ENCODE measurements at regions not wholly inside any gene's neighbourhood (a gene's known extent, or its start where the extent isn't known, plus 50 kb on each side); places are given as distances from the start of the nearest gene placed in this dataset.
A peak's percentile ranks its signal among the peaks of the same experiment; 100 is the strongest.

GRCh38 chr15:68500363-68501258 is 68.6 kb upstream of the ITGA11 start:
- Histone ChIP-seq H2AK5ac (ENCODE audit: low read depth, low read length) (no peak overlapping the region), H3K36me3 (replicated peaks in 1 of 2; ENCODE audit: control insufficient read depth in 2 of 2, insufficient read depth in 2 of 2, low read length in 2 of 2) (no peaks in the 10 kb centered on the region), H3K27ac (replicated peaks; ENCODE audit: low read length) (no peak overlapping the region), H4K91ac (ENCODE audit: low read depth, low read length, poor library complexity) (no peak overlapping the region), H3K14ac (ENCODE audit: low read length) (no peak overlapping the region), H3K27me3 (ENCODE audit: control insufficient read depth in 3 of 3, insufficient read depth in 3 of 3, low read depth in 1 of 3, low read length in 3 of 3) (peaks cover 0 to 5% (median 0%) of the 10 kb centered on the region in 3 experiments), H2BK12ac (ENCODE audit: low read length) (no peak overlapping the region), H3K4me1 (ENCODE audit: control insufficient read depth in 2 of 2, insufficient read depth in 1 of 2, low read depth in 1 of 2, low read length in 2 of 2) (peaks cover 0 to 6% of the 10 kb centered on the region in 2 donors), H3K18ac (ENCODE audit: low read length) (no peak overlapping the region), H2BK120ac (ENCODE audit: low read depth, low read length) (no peak overlapping the region), H3K9ac (ENCODE audit: low read depth, low read length, poor library complexity) (no peak overlapping the region), H2AFZ (ENCODE audit: low read length) (no peak overlapping the region), H4K8ac (ENCODE audit: low read depth, low read length) (no peak overlapping the region), H3K79me1 (ENCODE audit: low read depth, low read length) (no peaks in the 10 kb centered on the region), H3K4ac (ENCODE audit: low read length) (no peak overlapping the region), H2BK15ac (ENCODE audit: low read length) (peak overlapping the region; percentile 35), H3K9me3 (replicated peaks in 1 of 2; ENCODE audit: control insufficient read depth in 2 of 2, insufficient read depth in 1 of 2, low read depth in 1 of 2, low read length in 2 of 2) (no peaks in the 10 kb centered on the region), H3K4me3 (ENCODE audit: low read length in 2 of 2) (no peak overlapping the region), H3K4me2 (ENCODE audit: insufficient read depth, low read length, poor library complexity, severe bottlenecking) (no peak overlapping the region), H2BK5ac (ENCODE audit: low read length) (no peak overlapping the region), H3K23ac (ENCODE audit: low read depth, low read length, poor library complexity) (no peak overlapping the region)
- no peak for DNase-seq (ENCODE audit: low spot score)
- whole genome bisulfite sequencing, 2 donors (ENCODE audit: extremely low coverage in 2 of 2, insufficient read length in 2 of 2, insufficient replicate concordance in 1 of 2): no CpG with 5 or more reads among the region's 11 CpGs

GRCh38 chr15:68501259-68501591 is 69.3 kb upstream of the ITGA11 start:
- Histone ChIP-seq H3K9ac (ENCODE audit: low read depth, low read length, poor library complexity) (no peak overlapping the region), H3K79me1 (ENCODE audit: low read depth, low read length) (no peaks in the 10 kb centered on the region), H2AK5ac (ENCODE audit: low read depth, low read length) (no peak overlapping the region), H3K18ac (ENCODE audit: low read length) (no peak overlapping the region), H2BK120ac (ENCODE audit: low read depth, low read length) (no peak overlapping the region), H3K4me3 (ENCODE audit: low read length in 2 of 2) (no peak overlapping the region), H3K27ac (replicated peaks; ENCODE audit: low read length) (no peak overlapping the region), H2BK12ac (ENCODE audit: low read length) (no peak overlapping the region), H3K4me1 (ENCODE audit: control insufficient read depth in 2 of 2, insufficient read depth in 1 of 2, low read depth in 1 of 2, low read length in 2 of 2) (peaks cover 0 to 6% of the 10 kb centered on the region in 2 donors), H3K9me3 (replicated peaks in 1 of 2; ENCODE audit: control insufficient read depth in 2 of 2, insufficient read depth in 1 of 2, low read depth in 1 of 2, low read length in 2 of 2) (no peaks in the 10 kb centered on the region), H3K14ac (ENCODE audit: low read length) (no peak overlapping the region), H3K36me3 (replicated peaks in 1 of 2; ENCODE audit: control insufficient read depth in 2 of 2, insufficient read depth in 2 of 2, low read length in 2 of 2) (no peaks in the 10 kb centered on the region), H3K4ac (ENCODE audit: low read length) (no peak overlapping the region), H4K8ac (ENCODE audit: low read depth, low read length) (no peak overlapping the region), H4K91ac (ENCODE audit: low read depth, low read length, poor library complexity) (no peak overlapping the region), H3K27me3 (ENCODE audit: control insufficient read depth in 3 of 3, insufficient read depth in 3 of 3, low read depth in 1 of 3, low read length in 3 of 3) (peaks cover 0 to 5% (median 0%) of the 10 kb centered on the region in 3 experiments), H2AFZ (ENCODE audit: low read length) (no peak overlapping the region), H2BK15ac (ENCODE audit: low read length) (no peak overlapping the region), H3K23ac (ENCODE audit: low read depth, low read length, poor library complexity) (no peak overlapping the region), H2BK5ac (ENCODE audit: low read length) (no peak overlapping the region), H3K4me2 (ENCODE audit: insufficient read depth, low read length, poor library complexity, severe bottlenecking) (no peak overlapping the region)
- no CpG with 5 or more reads among the region's 4 CpGs for WGBS, 2 donors (ENCODE audit: extremely low coverage in 2 of 2, insufficient read length in 2 of 2, insufficient replicate concordance in 1 of 2)
- DNase-seq (ENCODE audit: low spot score): no peak

- DNase-seq (ENCODE audit: low spot score): no peak
- H2AFZ ChIP-seq (ENCODE audit: low read length): no peak overlapping the region
- H3K4ac ChIP-seq (ENCODE audit: low read length): no peak overlapping the region
- no peaks in the 10 kb centered on the region for H3K9me3 ChIP-seq (replicated peaks in 1 of 2; ENCODE audit: control insufficient read depth in 2 of 2, insufficient read depth in 1 of 2, low read depth in 1 of 2, low read length in 2 of 2)
- H3K36me3 ChIP-seq (replicated peaks in 1 of 2; ENCODE audit: control insufficient read depth in 2 of 2, insufficient read depth in 2 of 2, low read length in 2 of 2): no peaks in the 10 kb centered on the region
- no peak overlapping the region for H3K9ac ChIP-seq (ENCODE audit: low read depth, low read length, poor library complexity)
- no peak overlapping the region for H3K18ac ChIP-seq (ENCODE audit: low read length)
- H2AK5ac ChIP-seq (ENCODE audit: low read depth, low read length): no peak overlapping the region
- no CpG with 5 or more reads among the region's 2 CpGs for WGBS, 2 donors (ENCODE audit: extremely low coverage in 2 of 2, insufficient read length in 2 of 2, insufficient replicate concordance in 1 of 2)
- H3K79me1 ChIP-seq (ENCODE audit: low read depth, low read length): no peaks in the 10 kb centered on the region
- no peak overlapping the region for H2BK12ac ChIP-seq (ENCODE audit: low read length)
- no peak overlapping the region for H3K14ac ChIP-seq (ENCODE audit: low read length)
- H2BK5ac ChIP-seq (ENCODE audit: low read length): no peak overlapping the region
- no peak overlapping the region for H3K4me2 ChIP-seq (ENCODE audit: insufficient read depth, low read length, poor library complexity, severe bottlenecking)
- no peak overlapping the region for H3K4me3 ChIP-seq (ENCODE audit: low read length in 2 of 2)
- no peak overlapping the region for H4K91ac ChIP-seq (ENCODE audit: low read depth, low read length, poor library complexity)
- no peak overlapping the region for H4K8ac ChIP-seq (ENCODE audit: low read depth, low read length)
- peaks cover 0 to 6% of the 10 kb centered on the region in 2 donors for H3K4me1 ChIP-seq (ENCODE audit: control insufficient read depth in 2 of 2, insufficient read depth in 1 of 2, low read depth in 1 of 2, low read length in 2 of 2)
- H3K23ac ChIP-seq (ENCODE audit: low read depth, low read length, poor library complexity): no peak overlapping the region
- H2BK120ac ChIP-seq (ENCODE audit: low read depth, low read length): no peak overlapping the region
- H3K27me3 ChIP-seq (ENCODE audit: control insufficient read depth in 3 of 3, insufficient read depth in 3 of 3, low read depth in 1 of 3, low read length in 3 of 3): peaks cover 0 to 5% (median 0%) of the 10 kb centered on the region in 3 experiments
- H2BK15ac ChIP-seq (ENCODE audit: low read length): no peak overlapping the region
- H3K27ac ChIP-seq (replicated peaks; ENCODE audit: low read length): no peak overlapping the region
Measured at GRCh38 chr15:68501616-68502015, 69.7 kb upstream of the ITGA11 start.

- H2AFZ ChIP-seq (ENCODE audit: low read length): no peak overlapping the region
- no peak overlapping the region for H3K27ac ChIP-seq (replicated peaks; ENCODE audit: low read length)
- no peaks in the 10 kb centered on the region for H3K9me3 ChIP-seq (replicated peaks in 1 of 2; ENCODE audit: control insufficient read depth in 2 of 2, insufficient read depth in 1 of 2, low read depth in 1 of 2, low read length in 2 of 2)
- peaks cover 0 to 5% (median 0%) of the 10 kb centered on the region in 3 experiments for H3K27me3 ChIP-seq (ENCODE audit: control insufficient read depth in 3 of 3, insufficient read depth in 3 of 3, low read depth in 1 of 3, low read length in 3 of 3)
- H2BK5ac ChIP-seq (ENCODE audit: low read length): no peak overlapping the region
- no peak overlapping the region for H2BK120ac ChIP-seq (ENCODE audit: low read depth, low read length)
- H4K8ac ChIP-seq (ENCODE audit: low read depth, low read length): no peak overlapping the region
- no peak overlapping the region for H2BK15ac ChIP-seq (ENCODE audit: low read length)
- no peak overlapping the region for H3K4me2 ChIP-seq (ENCODE audit: insufficient read depth, low read length, poor library complexity, severe bottlenecking)
- H3K4me3 ChIP-seq (ENCODE audit: low read length in 2 of 2): no peak overlapping the region
- H3K23ac ChIP-seq (ENCODE audit: low read depth, low read length, poor library complexity): no peak overlapping the region
- H3K14ac ChIP-seq (ENCODE audit: low read length): no peak overlapping the region
- no CpG with 5 or more reads among the region's 11 CpGs for WGBS, 2 donors (ENCODE audit: extremely low coverage in 2 of 2, insufficient read length in 2 of 2, insufficient replicate concordance in 1 of 2)
- H4K91ac ChIP-seq (ENCODE audit: low read depth, low read length, poor library complexity): no peak overlapping the region
- no peak overlapping the region for H2BK12ac ChIP-seq (ENCODE audit: low read length)
- no peak overlapping the region for H2AK5ac ChIP-seq (ENCODE audit: low read depth, low read length)
- no peak overlapping the region for H3K4ac ChIP-seq (ENCODE audit: low read length)
- H3K4me1 ChIP-seq (ENCODE audit: control insufficient read depth in 2 of 2, insufficient read depth in 1 of 2, low read depth in 1 of 2, low read length in 2 of 2): peaks cover 0 to 7% of the 10 kb centered on the region in 2 donors
- no peaks in the 10 kb centered on the region for H3K79me1 ChIP-seq (ENCODE audit: low read depth, low read length)
- no peak overlapping the region for H3K18ac ChIP-seq (ENCODE audit: low read length)
- H3K9ac ChIP-seq (ENCODE audit: low read depth, low read length, poor library complexity): no peak overlapping the region
- H3K36me3 ChIP-seq (replicated peaks in 1 of 2; ENCODE audit: control insufficient read depth in 2 of 2, insufficient read depth in 2 of 2, low read length in 2 of 2): no peaks in the 10 kb centered on the region
- no peak for DNase-seq (ENCODE audit: low spot score)
Measured at GRCh38 chr15:68502398-68502901, 70.5 kb upstream of the ITGA11 start.
